NT2/D1 (cell line): ENCODE measurements at regions not wholly inside any gene's neighbourhood (a gene's known extent, or its start where the extent isn't known, plus 50 kb on each side); places are given as distances from the start of the nearest gene placed in this dataset.

Source experiments
- DNase-seq: peaks from one replicate; pipeline ENCODE4 v3.0.0-alpha.2; 2011; ENCODE audit warnings: low read depth, low spot score
- H3K27me3 ChIP-seq: 2 replicates; pipeline ENCODE4 v1.6.0; 2011; ENCODE audit warnings: mild to moderate bottlenecking; ENCODE audit not compliant: insufficient read length, insufficient read depth
- H3K36me3 ChIP-seq: 2 replicates; pipeline ENCODE4 v1.6.1; 2011; ENCODE audit warnings: mild to moderate bottlenecking, low read length, mixed read lengths; ENCODE audit not compliant: insufficient read depth, insufficient read length
- H3K4me1 ChIP-seq: 2 replicates; pipeline ENCODE4 v1.5.1; 2011; ENCODE audit not compliant: insufficient read depth, insufficient read length
- H3K4me3 ChIP-seq: 2 replicates; pipeline ENCODE4 v1.5.1; 2011; ENCODE audit warnings: low read depth; ENCODE audit not compliant: insufficient read length
- H3K9ac ChIP-seq: 2 replicates; pipeline ENCODE4 v1.6.0; 2011; ENCODE audit warnings: low read depth; ENCODE audit not compliant: insufficient read length
- H3K9me3 ChIP-seq: 2 replicates; pipeline ENCODE4 v1.5.1; 2011; ENCODE audit warnings: mild to moderate bottlenecking, low read length; ENCODE audit not compliant: insufficient read depth
- SUZ12 ChIP-seq: IDR thresholded peaks from 2 replicates; pipeline ENCODE4 v1.6.1; 2011; ENCODE audit not compliant: insufficient read length, insufficient read depth; ENCODE audit errors: extremely low read depth
- YY1 ChIP-seq: IDR thresholded peaks from 2 replicates; pipeline ENCODE4 v1.6.1; 2011; ENCODE audit not compliant: insufficient read length, insufficient read depth
- ZNF274 ChIP-seq: IDR thresholded peaks from 2 replicates; pipeline ENCODE4 v1.6.1; 2011; ENCODE audit warnings: mild to moderate bottlenecking, low read depth, low read length

- H3K4me3 ChIP-seq: no peak overlapping the region
- H3K27me3 ChIP-seq: peaks cover 5% of the 10 kb centered on the region
- H3K4me1 ChIP-seq: no peaks in the 10 kb centered on the region
- no peak overlapping the region for H3K9ac ChIP-seq
- TF ChIP-seq SUZ12 (no peak), ZNF274 (no peak), YY1 (no peak)
- H3K9me3 ChIP-seq: no peaks in the 10 kb centered on the region
- no peak for DNase-seq
- H3K36me3 ChIP-seq: no peaks in the 10 kb centered on the region
Observed at GRCh38 chr16:85991425-85991824, 92.5 kb downstream of the IRF8 start.

- Histone ChIP-seq H3K36me3 (no peaks in the 10 kb centered on the region), H3K4me1 (peaks cover 2% of the 10 kb centered on the region), H3K9me3 (no peaks in the 10 kb centered on the region), H3K9ac (no peak overlapping the region), H3K27me3 (peaks cover 9% of the 10 kb centered on the region), H3K4me3 (no peak overlapping the region)
- TF ChIP-seq SUZ12 (no peak), YY1 (no peak), ZNF274 (no peak)
- no peak for DNase-seq
Observed at GRCh38 chr16:85991856-85992255, 92.9 kb downstream of the IRF8 start.

GRCh38 chr16:85992359-85992758, 93.4 kb downstream of the IRF8 start:
- TF ChIP-seq SUZ12: no peak
- TF ChIP-seq YY1: no peak
- TF ChIP-seq ZNF274: no peak
- Histone ChIP-seq H3K9ac (no peak overlapping the region), H3K27me3 (peaks cover 11% of the 10 kb centered on the region), H3K36me3 (no peaks in the 10 kb centered on the region), H3K4me3 (no peak overlapping the region), H3K4me1 (peaks cover 2% of the 10 kb centered on the region), H3K9me3 (no peaks in the 10 kb centered on the region)
- DNase-seq: no peak

GRCh38 chr16:85992779-85993178, 93.8 kb downstream of the IRF8 start:
- Histone ChIP-seq H3K9me3 (no peaks in the 10 kb centered on the region), H3K4me1 (peaks cover 2% of the 10 kb centered on the region), H3K9ac (no peak overlapping the region), H3K4me3 (no peak overlapping the region), H3K27me3 (peaks cover 11% of the 10 kb centered on the region), H3K36me3 (no peaks in the 10 kb centered on the region)
- TF ChIP-seq SUZ12: no peak
- TF ChIP-seq ZNF274: no peak
- no peak for TF ChIP-seq YY1
- DNase-seq: no peak

GRCh38 chr16:85994492-85995490, 95.8 kb downstream of the IRF8 start:
- no peak for TF ChIP-seq SUZ12
- TF ChIP-seq YY1: no peak
- TF ChIP-seq ZNF274: no peak
- peaks cover 13% of the 10 kb centered on the region for H3K27me3 ChIP-seq
- no peaks in the 10 kb centered on the region for H3K9me3 ChIP-seq
- H3K36me3 ChIP-seq: no peaks in the 10 kb centered on the region
- no peak overlapping the region for H3K4me3 ChIP-seq
- H3K9ac ChIP-seq: no peak overlapping the region
- DNase-seq: no peak
- H3K4me1 ChIP-seq: peaks cover 2% of the 10 kb centered on the region

GRCh38 chr16:85995541-85996423, 96.8 kb downstream of the IRF8 start:
- H3K4me1 ChIP-seq: peaks cover 2% of the 10 kb centered on the region
- H3K9me3 ChIP-seq: no peaks in the 10 kb centered on the region
- TF ChIP-seq SUZ12 (no peak), ZNF274 (no peak), YY1 (no peak)
- peaks cover 13% of the 10 kb centered on the region for H3K27me3 ChIP-seq
- no peak for DNase-seq
- H3K4me3 ChIP-seq: no peak overlapping the region
- H3K9ac ChIP-seq: no peak overlapping the region
- no peaks in the 10 kb centered on the region for H3K36me3 ChIP-seq

- H3K27me3 ChIP-seq: peaks cover 13% of the 10 kb centered on the region
Observed at GRCh38 chr16:85996843-85997242, 97.9 kb downstream of the IRF8 start.

More at GRCh38 chr16:85996843-85997242, 97.9 kb downstream of the IRF8 start:
- Histone ChIP-seq H3K9me3 (no peaks in the 10 kb centered on the region), H3K9ac (no peak overlapping the region), H3K4me3 (no peak overlapping the region), H3K36me3 (no peaks in the 10 kb centered on the region), H3K4me1 (peaks cover 2% of the 10 kb centered on the region)
- no peak for TF ChIP-seq ZNF274
- no peak for TF ChIP-seq YY1
- no peak for TF ChIP-seq SUZ12
- no peak for DNase-seq
